GM19324 (cell line): ENCODE measurements at regions not wholly inside any gene's neighbourhood (a gene's known extent, or its start where the extent isn't known, plus 50 kb on each side); places are given as distances from the start of the nearest gene placed in this dataset.

Experiments
- ATAC-seq: cut with Tn5 transposase; IDR thresholded peaks from one replicate; pipeline ENCODE4 v1.9.1; 2021; ENCODE audit warnings: mild to moderate bottlenecking, moderate library complexity; ENCODE audit not compliant: unreplicated experiment, low FRiP score

DNA sequence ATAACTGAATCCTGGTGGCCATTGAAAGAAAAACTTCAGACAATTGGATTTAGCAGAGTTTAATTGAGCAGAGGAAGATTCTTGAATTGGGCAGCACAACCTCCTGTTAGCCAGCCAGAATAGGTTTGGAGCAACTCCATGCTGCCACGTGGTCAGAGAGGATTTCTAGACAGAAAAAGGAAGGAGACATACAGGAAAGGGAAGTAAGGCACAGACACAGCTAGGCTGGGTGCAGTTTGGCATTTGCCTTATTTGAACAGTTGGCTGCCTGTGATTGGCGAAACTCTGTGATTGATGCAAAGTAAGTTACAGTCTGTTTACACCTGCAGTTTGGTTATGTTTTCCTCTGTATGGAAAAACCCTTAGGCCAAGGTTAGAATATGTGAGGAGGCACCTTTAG is 85.8 kb upstream of the SPATA13 start:
- ATAC-seq: no peak

DNA sequence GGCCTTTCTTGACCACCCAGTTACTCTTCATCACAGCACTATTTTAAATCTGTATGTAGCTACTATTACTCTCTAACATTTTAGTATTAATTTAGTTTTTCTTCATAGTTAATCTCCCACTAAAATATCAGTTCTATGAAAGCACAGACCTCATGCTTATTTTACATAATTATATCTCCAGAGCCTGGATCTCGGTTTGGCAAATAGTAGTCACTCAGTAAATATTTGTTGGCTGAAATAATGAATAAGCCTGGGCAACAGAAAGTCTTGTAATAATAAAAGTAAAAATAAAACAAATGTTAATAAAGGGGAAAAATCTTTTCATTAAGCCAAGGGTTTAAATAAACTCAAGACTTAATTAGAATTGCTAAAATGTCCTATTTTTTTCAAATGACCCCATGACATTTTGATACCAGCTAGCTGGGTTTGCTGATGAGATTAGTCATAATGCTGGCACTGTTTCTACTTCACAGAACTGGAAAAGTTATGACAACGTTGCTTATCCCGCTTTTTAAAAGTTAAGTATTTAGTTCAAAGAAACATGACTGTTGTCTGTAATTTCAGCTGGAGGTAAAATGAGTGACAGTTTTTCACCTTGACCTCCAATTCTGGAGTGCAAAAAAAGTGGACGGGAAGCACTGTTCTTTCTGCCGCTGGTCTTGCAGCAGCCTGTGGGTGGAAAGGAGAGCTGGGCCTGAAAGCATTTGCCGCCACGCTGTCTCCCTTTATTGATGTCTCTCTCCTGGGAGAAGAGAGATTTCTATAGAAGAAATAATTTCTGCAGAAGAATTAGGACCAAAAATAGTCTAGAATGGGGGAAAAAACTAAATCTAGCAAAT is 85.2 kb upstream of the SPATA13 start:
- no peak for ATAC-seq

DNA sequence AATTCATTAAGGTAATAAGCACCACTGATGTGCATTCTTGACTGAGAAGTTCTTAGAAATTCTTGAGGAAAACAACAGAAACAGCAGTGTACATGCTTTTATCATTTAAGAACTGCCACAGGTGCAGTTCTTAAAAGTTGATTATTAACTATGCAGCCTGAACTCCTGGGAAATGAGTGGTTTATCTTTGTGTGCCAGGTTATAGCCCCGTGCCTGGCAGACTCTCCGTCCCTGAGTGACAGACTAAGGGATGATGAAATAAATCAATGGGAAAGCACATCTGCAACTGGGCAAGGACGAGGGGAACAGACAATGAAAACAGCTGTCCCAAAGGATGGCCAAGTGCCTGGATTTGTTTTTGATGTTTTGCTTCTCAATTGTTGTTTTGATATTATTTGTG is 84.4 kb upstream of the SPATA13 start:
- no peak for ATAC-seq

DNA sequence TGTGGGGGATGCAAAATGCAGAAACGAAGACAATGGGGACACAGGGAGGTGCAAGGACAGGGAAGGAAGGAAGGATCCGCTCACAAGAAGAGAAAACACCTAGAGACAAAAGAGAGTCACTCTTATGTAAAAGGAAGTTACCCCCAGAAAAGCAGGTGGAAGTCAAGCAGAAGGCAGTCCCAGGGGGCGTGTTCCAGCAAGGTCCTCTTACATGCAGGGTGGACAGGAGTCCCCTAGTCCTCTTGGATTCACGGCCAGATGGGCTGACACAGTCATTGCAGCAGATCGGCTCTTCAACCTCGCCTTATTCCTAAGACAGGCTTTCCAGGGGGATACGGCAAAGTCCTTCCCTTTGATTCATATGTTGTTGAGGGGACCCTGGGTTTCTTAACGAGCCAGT is 83.9 kb upstream of the SPATA13 start:
- ATAC-seq: no peak

DNA sequence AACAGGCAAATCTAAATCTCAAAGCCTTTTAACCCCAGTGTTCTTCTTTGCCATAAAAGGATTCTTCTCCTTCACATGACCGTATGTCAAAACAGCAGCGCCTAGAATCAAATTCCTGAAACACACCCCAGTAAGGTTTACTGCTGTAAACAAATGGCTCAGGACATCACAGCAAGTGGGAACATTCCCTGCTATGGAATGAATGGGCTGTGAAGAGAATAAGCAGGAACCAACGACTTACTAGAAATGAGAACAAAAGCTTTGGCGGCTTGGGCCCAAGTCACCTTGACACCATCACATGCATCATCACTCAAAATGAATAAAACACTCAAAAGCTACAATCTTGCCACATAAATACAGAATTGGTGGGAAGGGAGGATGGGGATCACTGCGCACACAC is 80.4 kb upstream of the SPATA13 start:
- ATAC-seq: no peak

DNA sequence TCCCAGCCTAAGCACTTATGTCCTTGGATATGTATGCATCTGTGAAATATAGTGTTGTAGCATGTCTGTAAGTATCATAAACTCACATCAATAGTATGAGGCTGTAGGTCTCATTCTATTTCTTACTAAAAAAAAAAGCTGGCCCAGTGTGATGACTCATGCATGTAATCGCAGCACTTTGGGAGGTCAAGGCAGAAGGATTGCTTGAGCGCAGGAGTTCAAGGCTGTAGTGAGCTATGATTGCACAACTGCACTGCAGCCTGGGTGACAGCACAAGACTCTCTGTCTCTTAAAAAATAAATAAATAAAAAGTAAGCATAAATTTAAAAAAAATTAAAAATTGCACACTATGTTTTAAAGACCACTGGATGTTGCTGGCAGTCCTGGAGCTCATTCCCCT is 79.1 kb upstream of the SPATA13 start:
- ATAC-seq: no peak

DNA sequence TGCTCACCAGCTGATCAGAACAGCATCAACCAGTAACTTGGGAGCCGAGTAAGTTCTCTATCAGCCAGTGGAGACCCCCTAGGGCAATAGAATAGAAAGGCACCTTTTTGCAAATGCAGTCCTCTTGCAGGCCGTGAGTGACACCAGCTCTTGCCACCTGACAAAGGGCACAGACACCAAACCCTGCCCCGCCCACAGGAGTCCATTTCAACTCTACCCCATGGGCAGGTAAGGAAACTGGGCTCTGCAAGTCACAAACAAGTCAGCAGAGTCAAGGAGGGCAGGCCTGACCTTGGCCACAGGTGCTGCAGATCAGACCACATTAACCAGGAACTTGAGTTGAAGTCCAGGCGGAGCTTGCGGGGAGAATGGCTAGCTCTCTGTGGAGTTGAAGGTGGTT is 77.4 kb upstream of the SPATA13 start:
- ATAC-seq: no peak

DNA sequence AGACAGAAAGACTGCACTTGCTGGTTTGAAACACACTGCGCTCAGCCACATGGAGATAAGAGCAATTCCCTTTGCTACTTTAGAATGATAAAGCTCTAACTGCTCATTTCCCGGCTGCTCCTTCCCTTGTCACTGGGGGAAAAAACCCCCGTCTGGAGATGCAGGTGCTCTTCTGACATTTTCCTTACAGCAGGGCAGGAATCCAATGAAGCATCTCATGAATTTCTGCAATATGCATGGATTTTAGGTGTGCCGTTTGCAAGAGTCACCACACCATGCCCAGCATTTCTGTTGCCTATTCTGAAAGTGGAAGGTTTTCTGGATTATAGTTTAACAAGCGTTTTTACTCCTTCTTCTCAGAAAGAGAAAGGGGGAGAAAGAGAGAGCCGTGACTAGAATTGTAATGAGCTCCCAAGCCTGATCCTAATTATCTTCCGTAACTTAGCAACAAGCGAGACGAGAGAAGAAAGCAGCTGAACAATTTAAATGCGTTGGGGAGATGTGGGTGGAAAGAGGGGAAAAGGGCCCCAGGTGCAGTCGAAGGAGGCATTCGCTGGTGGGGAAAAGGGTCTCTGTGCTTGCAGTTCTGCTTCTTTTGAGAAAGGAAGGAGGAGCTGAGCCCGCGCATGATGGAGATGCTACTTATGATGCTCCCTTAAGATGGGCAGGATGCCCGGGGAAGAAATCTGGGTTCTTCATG is 76.6 kb upstream of the SPATA13 start:
- no peak for ATAC-seq

DNA sequence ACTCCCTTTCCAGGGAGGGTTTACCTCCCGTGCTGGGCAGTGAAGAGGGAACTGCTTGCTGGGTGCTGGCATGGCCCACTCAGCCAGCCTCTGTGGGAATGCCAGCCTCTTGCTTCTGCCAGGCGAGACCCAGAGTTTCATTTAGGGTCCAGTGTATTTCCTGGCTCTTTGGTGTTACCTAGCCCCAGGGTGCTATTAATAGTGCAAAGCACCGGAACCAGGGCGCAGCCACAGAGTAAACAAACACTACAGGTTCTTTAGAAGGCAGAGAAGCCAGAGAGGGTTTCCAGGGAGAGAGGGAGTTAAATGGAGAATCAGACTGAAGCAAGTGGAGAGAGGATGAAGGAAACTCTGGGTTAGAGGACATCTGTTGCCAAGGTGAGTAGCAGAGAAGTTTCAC is 74.9 kb upstream of the SPATA13 start:
- ATAC-seq: no peak

DNA sequence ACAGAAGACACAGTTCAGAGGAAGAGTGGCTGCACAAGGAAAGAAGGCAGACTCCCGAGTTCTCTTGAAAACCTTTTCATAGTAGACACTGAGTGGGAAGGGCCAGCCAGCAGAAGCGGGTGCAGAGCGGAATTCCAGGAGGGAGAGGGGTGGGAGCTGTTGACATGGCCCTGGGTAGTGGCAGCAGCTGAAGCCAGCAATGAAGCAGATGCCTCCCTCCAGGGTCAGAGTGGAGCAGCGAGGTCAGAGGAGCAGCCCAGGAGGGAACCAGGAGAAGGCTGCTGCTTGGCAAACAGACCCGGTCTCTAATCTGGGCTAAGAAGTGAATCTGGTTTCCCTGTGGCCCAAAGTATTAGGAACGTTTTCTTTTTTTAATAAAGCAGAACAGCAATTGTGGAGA is 73.9 kb upstream of the SPATA13 start:
- ATAC-seq: no peak

DNA sequence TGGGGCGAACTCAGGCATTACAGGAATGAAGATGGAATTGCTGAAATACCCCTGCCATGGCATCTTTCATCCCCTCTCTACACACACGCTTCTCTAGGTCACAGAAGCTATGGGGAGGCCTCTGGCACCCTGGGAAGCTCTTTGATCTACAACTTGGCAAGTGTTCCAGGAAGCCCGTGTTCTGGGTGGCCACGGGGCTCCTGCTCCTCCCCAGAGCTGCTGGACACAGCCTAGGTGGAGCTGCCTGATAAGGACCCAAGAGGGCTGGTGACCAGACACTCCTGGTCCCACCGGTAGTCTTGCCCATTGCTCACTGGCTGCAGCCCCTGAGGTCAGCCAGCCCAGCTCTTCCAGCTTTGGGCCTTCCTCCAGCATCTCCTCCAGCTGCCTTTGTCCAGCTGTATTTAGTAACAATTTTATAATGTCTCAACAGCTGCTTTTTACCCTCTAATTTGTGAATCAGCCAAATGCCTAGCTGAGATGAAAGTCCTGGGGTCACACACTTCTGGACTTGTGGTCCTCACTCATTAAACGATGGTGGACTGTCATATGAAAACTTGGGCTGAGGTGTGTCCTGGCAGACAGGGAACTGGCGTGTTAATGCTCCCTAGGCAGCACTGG is 72.8 kb upstream of the SPATA13 start:
- no peak for ATAC-seq

DNA sequence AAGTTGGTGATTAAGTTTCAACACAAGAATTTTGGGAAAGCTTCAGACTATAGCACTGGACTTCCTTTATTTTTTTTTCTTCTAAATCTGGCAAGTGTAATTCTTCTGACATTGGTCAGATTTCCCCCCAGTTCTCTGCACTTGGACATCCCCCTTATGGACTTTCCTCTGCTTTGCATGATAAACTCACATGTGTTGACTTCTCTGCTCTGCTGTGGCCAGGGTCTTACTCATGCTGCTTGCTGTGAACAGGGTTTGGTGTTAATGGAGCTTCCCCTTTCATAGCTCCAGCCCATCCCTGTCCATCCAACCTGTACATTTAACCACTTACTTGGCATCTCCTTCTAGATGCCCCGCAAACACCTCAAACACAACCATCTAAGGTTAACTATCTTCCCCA is 70.5 kb upstream of the SPATA13 start:
- ATAC-seq: no peak

DNA sequence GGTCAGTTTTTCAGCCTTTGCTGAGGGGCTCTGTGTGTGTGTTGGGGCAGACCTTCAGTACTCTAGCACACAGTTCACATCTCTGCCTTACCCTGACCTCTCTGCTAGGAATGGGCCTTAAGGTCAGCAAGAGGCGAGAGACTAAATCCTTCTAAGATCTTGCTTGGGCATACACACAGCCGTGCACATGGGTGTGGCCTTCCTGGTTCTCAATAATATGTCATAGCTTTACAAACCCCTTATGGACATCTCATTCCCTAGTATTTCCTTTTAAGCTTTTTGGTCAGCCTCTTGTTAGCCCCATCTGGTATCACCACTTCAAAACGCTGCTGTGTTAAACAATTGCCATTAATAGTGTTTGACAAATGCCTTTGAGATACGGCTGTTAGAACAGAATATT is 69.4 kb upstream of the SPATA13 start:
- no peak for ATAC-seq

DNA sequence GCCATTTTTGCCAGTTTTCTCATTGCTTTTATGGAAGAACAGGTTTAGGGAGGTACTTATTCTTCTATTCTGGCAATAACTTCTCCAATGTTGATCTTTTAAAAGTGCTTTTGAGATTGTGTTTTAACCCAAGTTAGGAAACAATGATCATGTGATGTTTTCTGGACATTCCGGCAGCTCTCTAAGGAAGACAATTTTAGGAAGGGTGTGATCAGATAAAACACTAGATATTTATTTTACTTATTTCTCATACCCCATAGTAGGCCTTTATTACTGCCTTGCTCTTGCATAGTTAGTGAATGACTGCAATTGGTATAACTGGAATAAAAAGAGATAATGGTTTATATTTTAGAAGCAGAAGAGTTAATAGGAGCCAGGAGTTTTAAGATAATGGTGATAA is 68.4 kb upstream of the SPATA13 start:
- no peak for ATAC-seq

DNA sequence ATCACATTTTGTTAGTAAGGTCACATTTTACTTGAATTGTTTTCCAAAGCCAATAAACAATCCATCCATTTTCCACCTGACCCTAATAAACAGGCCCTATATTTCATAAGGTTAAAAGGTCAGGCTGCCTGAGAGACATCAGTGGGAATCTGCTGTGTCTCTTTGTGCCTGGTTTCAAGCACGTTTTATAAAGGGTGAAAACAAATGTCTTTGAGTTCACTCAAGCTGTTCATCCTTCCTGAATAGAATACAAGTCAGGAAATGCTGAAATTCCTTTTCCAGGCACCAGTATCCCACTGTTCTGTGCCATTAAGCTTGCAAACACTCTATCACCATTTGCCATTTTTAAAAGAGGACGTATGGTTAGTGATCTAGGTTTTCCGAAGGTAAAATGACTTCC is 67.5 kb upstream of the SPATA13 start:
- ATAC-seq: no peak

DNA sequence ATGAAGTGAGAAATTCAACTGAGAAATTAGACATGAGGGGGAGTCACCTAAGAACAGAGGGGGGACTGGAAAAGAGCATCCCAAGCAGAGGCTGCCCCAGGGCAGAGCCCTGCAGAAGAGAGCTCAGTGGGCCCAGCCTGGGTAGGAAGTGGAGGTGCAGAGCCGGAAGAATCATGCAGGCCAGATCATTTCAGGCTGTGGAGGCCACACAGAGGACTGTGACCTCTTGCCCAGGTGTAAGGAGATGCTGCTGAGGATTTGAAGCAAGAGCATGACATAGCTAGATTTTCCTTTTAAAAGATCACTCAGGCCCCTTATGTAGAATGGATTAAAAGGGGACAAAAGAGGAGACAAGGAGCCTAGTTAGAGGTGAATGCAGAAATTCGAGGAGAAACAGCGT is 63.9 kb upstream of the SPATA13 start:
- no peak for ATAC-seq

DNA sequence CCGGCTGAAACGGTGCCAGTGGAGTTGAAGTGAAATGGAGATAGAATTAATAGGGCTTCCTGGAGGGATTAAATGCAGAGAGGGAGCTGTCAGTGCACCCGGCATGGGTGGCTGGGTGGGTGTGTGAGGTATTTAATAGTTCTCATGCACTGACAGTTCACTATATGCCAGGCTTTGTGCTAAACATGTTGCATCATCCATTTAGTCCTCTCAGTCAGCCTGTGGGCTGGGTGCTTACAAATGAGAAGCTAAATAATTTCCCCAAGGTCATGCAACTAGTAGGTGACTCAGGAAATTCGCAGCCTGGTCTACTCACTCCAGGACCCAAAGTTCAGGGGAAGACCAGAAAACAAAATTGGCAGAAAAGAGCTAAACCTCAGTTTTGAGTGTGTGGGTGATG is 63.5 kb upstream of the SPATA13 start:
- no peak for ATAC-seq

DNA sequence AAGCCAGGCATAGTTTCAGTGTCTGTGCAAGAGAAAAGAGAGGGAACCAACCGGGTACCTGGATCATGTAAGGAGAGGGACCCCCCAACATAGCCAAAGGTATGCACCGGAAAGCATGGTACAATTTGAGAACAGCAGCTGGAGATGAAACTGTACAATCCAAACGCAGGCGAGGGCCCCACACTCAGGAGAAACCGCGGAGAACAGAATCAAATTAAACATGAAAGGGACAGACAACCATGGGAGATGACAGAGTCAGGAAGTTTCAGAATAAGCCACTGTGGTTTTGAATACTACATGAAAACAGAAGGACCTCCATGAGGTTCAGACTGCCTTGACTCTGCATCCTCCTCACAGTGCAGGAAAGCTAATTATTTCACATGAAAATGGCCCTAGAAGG is 62.9 kb upstream of the SPATA13 start:
- no peak for ATAC-seq

DNA sequence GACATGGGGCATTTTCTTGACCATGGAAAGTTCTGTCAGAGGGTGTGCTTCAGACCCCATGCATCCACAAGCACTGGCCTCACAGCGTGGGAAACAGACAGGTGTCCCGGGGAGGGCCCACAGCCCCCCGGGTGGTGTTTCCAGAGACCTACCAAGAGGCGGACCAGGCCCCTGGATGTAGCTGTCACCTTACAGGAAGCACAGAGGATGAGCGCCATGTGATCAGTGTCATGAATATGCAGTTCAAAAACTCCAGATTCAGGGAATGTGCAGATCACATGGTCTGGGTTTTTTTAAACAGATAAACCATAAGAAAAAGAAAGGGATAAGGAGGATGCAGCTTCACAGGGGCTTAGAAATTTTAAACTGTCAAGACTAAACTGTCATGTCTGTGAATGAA is 61.0 kb upstream of the SPATA13 start:
- no peak for ATAC-seq

DNA sequence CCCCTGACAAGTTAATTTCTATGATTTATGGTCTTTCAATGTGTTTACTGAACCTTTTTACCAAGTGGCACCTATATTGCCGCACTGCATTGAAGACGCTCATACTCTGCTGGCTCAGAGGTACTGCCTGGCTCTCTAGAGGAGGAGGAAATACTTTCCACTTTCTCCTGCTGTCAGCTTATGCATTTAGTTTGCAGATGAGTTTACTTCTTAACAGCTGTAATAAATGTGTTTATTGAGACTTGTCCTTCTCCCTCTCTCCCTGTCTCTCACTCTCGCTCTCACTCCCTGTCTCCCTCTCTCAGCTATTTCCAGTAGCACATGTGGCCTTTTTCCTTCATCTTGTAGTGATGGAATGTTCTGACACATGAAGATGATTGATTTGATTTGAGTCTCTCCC is 60.3 kb upstream of the SPATA13 start:
- no peak for ATAC-seq

DNA sequence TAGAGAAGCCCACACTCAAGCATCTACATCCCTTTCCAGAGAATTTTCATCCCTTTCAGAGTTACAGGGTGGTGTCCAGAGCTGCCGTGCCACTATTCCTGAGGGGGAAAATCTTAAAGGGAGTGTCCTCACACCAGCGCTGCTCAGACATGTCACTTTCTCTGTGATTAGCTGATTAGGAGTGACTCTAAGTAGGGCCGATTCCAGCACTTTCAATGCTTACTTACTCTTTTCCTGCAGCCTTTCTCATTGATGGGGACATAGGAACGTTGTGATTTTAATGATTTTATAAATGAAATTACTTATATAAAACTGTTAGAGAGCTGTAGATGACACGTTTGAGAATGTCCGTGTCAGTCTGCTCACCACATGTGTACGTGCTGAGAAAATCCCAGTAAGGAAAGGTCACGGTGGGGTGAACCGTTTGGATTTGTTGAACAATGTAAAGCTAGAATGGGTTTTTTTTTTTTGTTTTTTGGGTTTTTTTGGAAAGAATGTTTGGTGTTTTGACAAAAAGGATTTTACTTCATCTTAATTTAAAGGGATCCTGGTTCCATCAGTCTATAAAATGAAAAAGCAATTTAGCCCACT is 56.6 kb upstream of the SPATA13 start:
- no peak for ATAC-seq
